Endothelial cell of umbilical vein (primary cell): ENCODE measurements at regions not wholly inside any gene's neighbourhood (a gene's known extent, or its start where the extent isn't known, plus 50 kb on each side); places are given as distances from the start of the nearest gene placed in this dataset.

Experiments used
- BruUV-seq: library from RNA; stranded (reverse); fragments of 400-500 nt; replicated peaks from 2 replicates; lab custom pipeline; 2021; lab: Mats Ljungman, UMichigan
- CTCF ChIA-PET: fragments of 300-600, 350-600 bp; sonication (Branson Sonifier 250); formaldehyde crosslinking; loops from one replicate; lab custom pipeline; 2021; ENCODE audit warnings: antibody characterized with exemption, inconsistent platforms; lab: Charles Lee
- POLR2A ChIA-PET: fragments of 300-600, 350-600 bp; sonication (Branson Sonifier 250); formaldehyde crosslinking; loops from one replicate; lab custom pipeline; 2021; ENCODE audit warnings: antibody characterized with exemption, inconsistent platforms; lab: Charles Lee
- DNase-seq: peaks from one replicate; pipeline ENCODE4 v3.0.0-alpha.2; 2011; ENCODE audit warnings: low read depth, low spot score
- FAIRE-seq: peaks from 2 replicates; lab custom pipeline; 2011; peaks lifted over from hg19 to GRCh38; lab: Jason Lieb, UNC
- H2AFZ ChIP-seq: 2 replicates; pipeline ENCODE4 v1.6.0; 2012; ENCODE audit warnings: low read depth, low read length, control low read depth, inconsistent platforms
- H3K27ac ChIP-seq: 2 replicates; pipeline ENCODE4 v1.5.1; 2011; ENCODE audit warnings: low read depth, mild to moderate bottlenecking, control low read depth, low read length, moderate library complexity; ENCODE audit not compliant: insufficient read depth
- H3K27me3 ChIP-seq, 2 experiments: 2 replicates each; pipeline versions ENCODE4 v1.6.0 to v1.6.1; 2011; ENCODE audit warnings: low read length in 2 of 2, mixed read lengths in 1 of 2; ENCODE audit not compliant: control insufficient read depth in 2 of 2, insufficient read depth in 2 of 2
- H3K36me3 ChIP-seq, 2 experiments: 2 replicates in 1 of 2; 3 replicates in 1 of 2; pipeline ENCODE4 v1.5.1; 2011; ENCODE audit warnings: low read length in 2 of 2, mild to moderate bottlenecking in 1 of 2, moderate library complexity in 1 of 2; ENCODE audit not compliant: control insufficient read depth in 2 of 2, insufficient read depth in 2 of 2; ENCODE audit errors: extremely low read depth in 1 of 2
- H3K4me1 ChIP-seq: 3 replicates; pipeline ENCODE4 v1.5.1; 2011; ENCODE audit warnings: mild to moderate bottlenecking, low read length; ENCODE audit not compliant: control insufficient read depth, insufficient read depth; ENCODE audit errors: extremely low read depth
- H3K4me2 ChIP-seq: 2 replicates; pipeline ENCODE4 v1.6.1; 2011; ENCODE audit warnings: low read length, control low read depth, mixed read lengths; ENCODE audit not compliant: insufficient read depth
- H3K4me3 ChIP-seq, 3 experiments: fragments of 200-600 bp in 1 of 3; sonication (generic), shearing (Covaris generic) in 1 of 3; replicated peaks in 1 of 3; 2 replicates each; pipeline ENCODE4 v1.5.1; 2011 to 2016; ENCODE audit warnings: control low read depth in 3 of 3, low read length in 3 of 3, mild to moderate bottlenecking in 2 of 3, inconsistent platforms in 1 of 3, low read depth in 1 of 3, moderate library complexity in 1 of 3; ENCODE audit not compliant: insufficient read depth in 1 of 3
- H3K79me2 ChIP-seq: 2 replicates; pipeline ENCODE4 v1.6.0; 2012; ENCODE audit warnings: low read length, inconsistent platforms; ENCODE audit not compliant: control insufficient read depth, insufficient read depth
- H3K9ac ChIP-seq: replicated peaks from 2 replicates; pipeline ENCODE3; 2011; ENCODE audit warnings: low read length, control low read depth; ENCODE audit not compliant: insufficient read depth; ENCODE audit errors: extremely low read depth
- H3K9me1 ChIP-seq: replicated peaks from 3 replicates; pipeline ENCODE4 v1.6.0; 2011; ENCODE audit warnings: mild to moderate bottlenecking, low read length; ENCODE audit not compliant: control insufficient read depth, insufficient read depth; ENCODE audit errors: extremely low read depth
- H3K9me3 ChIP-seq: replicated peaks from 2 replicates; pipeline ENCODE4 v1.5.1; 2012; ENCODE audit warnings: low read length, inconsistent platforms; ENCODE audit not compliant: control insufficient read depth, insufficient read depth
- H4K20me1 ChIP-seq: replicated peaks from 2 replicates; pipeline ENCODE3; 2011; ENCODE audit warnings: mild to moderate bottlenecking, low read length; ENCODE audit not compliant: control insufficient read depth, insufficient read depth; ENCODE audit errors: extremely low read depth
- EZH2 ChIP-seq: IDR thresholded peaks from 2 replicates; pipeline ENCODE4 v1.6.1; 2012; ENCODE audit warnings: borderline replicate concordance, low read depth, mild to moderate bottlenecking, moderate library complexity, low read length, inconsistent platforms; ENCODE audit not compliant: severe bottlenecking
- FOS ChIP-seq: IDR thresholded peaks from 2 replicates; pipeline ENCODE4 v1.6.1; 2011; ENCODE audit warnings: mild to moderate bottlenecking, low read length, moderate library complexity, borderline replicate concordance; ENCODE audit not compliant: insufficient read depth
- GATA2 ChIP-seq: IDR thresholded peaks from 2 replicates; pipeline ENCODE4 v1.7.0; 2011; ENCODE audit warnings: low read depth, mild to moderate bottlenecking, moderate library complexity, mixed read lengths, low read length; ENCODE audit not compliant: insufficient read length, insufficient read depth
- JUN ChIP-seq: IDR thresholded peaks from 2 replicates; pipeline ENCODE4 v1.6.1; 2011; ENCODE audit warnings: borderline replicate concordance, low read depth; ENCODE audit not compliant: insufficient read length, insufficient read depth
- MYC ChIP-seq: IDR thresholded peaks from one replicate; pipeline ENCODE4 v1.6.1; 2011; ENCODE audit warnings: mild to moderate bottlenecking, low read depth, low read length
- POLR2A ChIP-seq: IDR thresholded peaks from 2 replicates; pipeline ENCODE4 v1.6.1; 2012; ENCODE audit warnings: low read depth, mild to moderate bottlenecking, control low read depth, low read length
- POLR2AphosphoS5 ChIP-seq: IDR thresholded peaks from 2 replicates; pipeline ENCODE4 v1.6.1; 2012; ENCODE audit warnings: low read depth, mild to moderate bottlenecking, control low read depth, low read length, moderate library complexity; ENCODE audit not compliant: insufficient read depth
- dilution Hi-C: fragments of 300-500 bp; cut with MboI; formaldehyde crosslinking; loops from one replicate; pipeline ENCODE4 v1.15.0; 2019; ENCODE audit warnings: low sequenced_read_pairs; ENCODE audit not compliant: extremely low pct_ligation_motif_present
- intact Hi-C: fragments of 100-400 bp; cut with micrococcal nuclease; formaldehyde crosslinking; loops from one replicate; pipeline ENCODE4 v1.10.0; 2022
- TF ChIP-seq, protein P1 (sequence below), 2 donors: IDR thresholded peaks; 1 replicate in 1 of 2; 2 replicates in 1 of 2; pipeline ENCODE4 v1.5.1; 2011; ENCODE audit warnings: low read length in 2 of 2, mild to moderate bottlenecking in 2 of 2, moderate library complexity in 2 of 2, control low read depth in 1 of 2, inconsistent platforms in 1 of 2, low read depth in 1 of 2; ENCODE audit not compliant: insufficient read depth in 1 of 2; ENCODE audit errors: extremely low read depth in 1 of 2
- TF ChIP-seq, protein P2 (sequence below): IDR thresholded peaks from 2 replicates; pipeline ENCODE4 v1.6.1; 2011; ENCODE audit not compliant: insufficient read depth, insufficient read length

DNA sequence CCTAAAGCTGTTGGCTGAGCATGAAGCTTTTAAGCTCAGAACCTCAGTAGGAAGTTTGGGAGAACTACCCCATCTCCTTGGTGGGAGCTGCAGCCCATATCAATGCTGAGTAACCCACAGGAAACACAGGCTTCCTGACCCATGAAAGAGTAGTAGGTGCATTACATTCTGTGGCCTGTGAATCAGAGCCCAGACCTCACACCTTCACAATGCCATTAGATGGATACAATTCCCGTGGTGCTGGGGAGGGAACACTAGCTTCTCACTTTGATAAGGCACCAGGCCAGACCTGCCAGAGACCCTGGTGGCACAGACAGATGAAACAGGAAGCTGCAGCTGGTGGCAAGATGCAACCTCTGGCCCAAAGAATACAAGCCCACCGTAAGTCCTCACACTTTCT, 308.8 kb downstream of the NPHP4 start:
- POLR2A ChIA-PET = no interaction called here

DNA sequence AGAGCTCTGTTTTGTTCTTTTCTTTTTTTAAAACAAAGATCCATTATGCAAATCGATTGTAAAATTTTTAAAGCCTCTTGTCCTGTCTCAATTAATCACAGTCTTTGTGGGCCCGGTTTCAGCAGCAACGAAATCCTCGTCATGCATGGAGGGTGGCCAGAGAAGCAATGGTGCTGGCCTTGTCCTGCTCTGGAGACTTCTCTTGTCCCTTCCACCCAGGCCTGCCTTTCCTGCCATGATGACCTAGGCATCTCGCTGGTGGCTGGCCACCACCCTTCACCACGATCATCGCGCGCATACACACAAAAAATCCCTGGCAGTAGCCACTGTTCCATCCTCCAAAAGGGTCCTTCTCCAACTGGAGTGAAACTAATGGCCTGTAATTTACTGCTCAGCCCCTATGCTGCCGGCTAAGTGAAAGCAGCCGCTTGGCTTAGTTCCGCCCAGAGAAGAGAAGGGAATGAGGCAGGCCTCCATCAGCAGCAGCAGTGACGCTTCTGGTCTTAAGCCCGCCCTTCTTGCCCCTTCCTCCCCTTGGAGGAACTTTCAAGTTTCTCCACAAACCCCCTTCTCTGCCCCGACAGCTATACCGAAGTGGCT, 309.5 kb downstream of the NPHP4 start:
- H3K27ac ChIP-seq = no peak overlapping the region
- intact Hi-C loops (no loop called here), dilution Hi-C loops (no loop called here)
- no peak overlapping the region for H3K4me2 ChIP-seq
- H3K4me3 ChIP-seq = no peak overlapping the region
- no peaks in the 10 kb centered on the region for H3K4me1 ChIP-seq
- no peak overlapping the region for H2AFZ ChIP-seq
- BruUV-seq = no TSS peak
- DNase-seq (no peak), FAIRE-seq (no peak)
- ChIA-PET CTCF (no interaction called here), POLR2A (no interaction called here)
- no peak for TF ChIP-seq FOS
- no peak for TF ChIP-seq MYC
- no peak for TF ChIP-seq POLR2AphosphoS5
- TF ChIP-seq EZH2 = no peak
- no peak for TF ChIP-seq POLR2A
- TF ChIP-seq, protein P1, sequence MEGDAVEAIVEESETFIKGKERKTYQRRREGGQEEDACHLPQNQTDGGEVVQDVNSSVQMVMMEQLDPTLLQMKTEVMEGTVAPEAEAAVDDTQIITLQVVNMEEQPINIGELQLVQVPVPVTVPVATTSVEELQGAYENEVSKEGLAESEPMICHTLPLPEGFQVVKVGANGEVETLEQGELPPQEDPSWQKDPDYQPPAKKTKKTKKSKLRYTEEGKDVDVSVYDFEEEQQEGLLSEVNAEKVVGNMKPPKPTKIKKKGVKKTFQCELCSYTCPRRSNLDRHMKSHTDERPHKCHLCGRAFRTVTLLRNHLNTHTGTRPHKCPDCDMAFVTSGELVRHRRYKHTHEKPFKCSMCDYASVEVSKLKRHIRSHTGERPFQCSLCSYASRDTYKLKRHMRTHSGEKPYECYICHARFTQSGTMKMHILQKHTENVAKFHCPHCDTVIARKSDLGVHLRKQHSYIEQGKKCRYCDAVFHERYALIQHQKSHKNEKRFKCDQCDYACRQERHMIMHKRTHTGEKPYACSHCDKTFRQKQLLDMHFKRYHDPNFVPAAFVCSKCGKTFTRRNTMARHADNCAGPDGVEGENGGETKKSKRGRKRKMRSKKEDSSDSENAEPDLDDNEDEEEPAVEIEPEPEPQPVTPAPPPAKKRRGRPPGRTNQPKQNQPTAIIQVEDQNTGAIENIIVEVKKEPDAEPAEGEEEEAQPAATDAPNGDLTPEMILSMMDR (IDR thresholded peaks at IDR 0.05; ENCODE audit: extremely low read depth in 1 of 2, insufficient read depth in 1 of 2, low read depth in 1 of 2, low read length in 2 of 2) = no peak
- TF ChIP-seq JUN = no peak
- TF ChIP-seq, protein P2, sequence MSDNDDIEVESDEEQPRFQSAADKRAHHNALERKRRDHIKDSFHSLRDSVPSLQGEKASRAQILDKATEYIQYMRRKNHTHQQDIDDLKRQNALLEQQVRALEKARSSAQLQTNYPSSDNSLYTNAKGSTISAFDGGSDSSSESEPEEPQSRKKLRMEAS = no peak
- no peak for TF ChIP-seq GATA2
- no peaks in the 10 kb centered on the region for H3K36me3 ChIP-seq
- H3K9ac ChIP-seq = no peak overlapping the region
- no peaks in the 10 kb centered on the region for H3K9me1 ChIP-seq
- H3K27me3 ChIP-seq = no peaks in the 10 kb centered on the region
- H3K9me3 ChIP-seq = peaks cover 2% of the 10 kb centered on the region
- no peaks in the 10 kb centered on the region for H3K79me2 ChIP-seq
- H4K20me1 ChIP-seq = no peaks in the 10 kb centered on the region

More for the DNA sequence above, 308.8 kb downstream of the NPHP4 start:
- CTCF ChIA-PET = no interaction called here
- intact Hi-C loops (no loop called here), dilution Hi-C loops (no loop called here)
- Histone ChIP-seq H3K9ac (no peak overlapping the region), H3K27me3 (no peaks in the 10 kb centered on the region), H4K20me1 (no peaks in the 10 kb centered on the region), H3K27ac (no peak overlapping the region), H2AFZ (no peak overlapping the region), H3K79me2 (no peaks in the 10 kb centered on the region), H3K4me2 (no peak overlapping the region), H3K36me3 (no peaks in the 10 kb centered on the region), H3K4me1 (no peaks in the 10 kb centered on the region), H3K9me3 (peaks cover 2% of the 10 kb centered on the region), H3K4me3 (no peak overlapping the region), H3K9me1 (no peaks in the 10 kb centered on the region)
- DNase-seq (no peak), FAIRE-seq (no peak)
- no peak for TF ChIP-seq FOS
- no TSS peak for BruUV-seq
